Loucy (cell line): ENCODE measurements at regions not wholly inside any gene's neighbourhood (a gene's known extent, or its start where the extent isn't known, plus 50 kb on each side); places are given as distances from the start of the nearest gene placed in this dataset.

Experiments
- EZH2phosphoT487 ChIP-seq: fragments of 200-600 bp; IDR thresholded peaks from 2 replicates; pipeline ENCODE4 v1.6.1; 2018; ENCODE audit warnings: antibody characterized with exemption, mild to moderate bottlenecking, moderate library complexity, borderline replicate concordance
- TF ChIP-seq, protein P1 (sequence below): fragments of 200-600 bp; sonication (generic); conservative IDR thresholded peaks from 2 replicates; pipeline ENCODE4 v1.5.1; 2014; ENCODE audit warnings: mild to moderate bottlenecking, antibody characterized with exemption, low read length

- TF ChIP-seq, protein P1, sequence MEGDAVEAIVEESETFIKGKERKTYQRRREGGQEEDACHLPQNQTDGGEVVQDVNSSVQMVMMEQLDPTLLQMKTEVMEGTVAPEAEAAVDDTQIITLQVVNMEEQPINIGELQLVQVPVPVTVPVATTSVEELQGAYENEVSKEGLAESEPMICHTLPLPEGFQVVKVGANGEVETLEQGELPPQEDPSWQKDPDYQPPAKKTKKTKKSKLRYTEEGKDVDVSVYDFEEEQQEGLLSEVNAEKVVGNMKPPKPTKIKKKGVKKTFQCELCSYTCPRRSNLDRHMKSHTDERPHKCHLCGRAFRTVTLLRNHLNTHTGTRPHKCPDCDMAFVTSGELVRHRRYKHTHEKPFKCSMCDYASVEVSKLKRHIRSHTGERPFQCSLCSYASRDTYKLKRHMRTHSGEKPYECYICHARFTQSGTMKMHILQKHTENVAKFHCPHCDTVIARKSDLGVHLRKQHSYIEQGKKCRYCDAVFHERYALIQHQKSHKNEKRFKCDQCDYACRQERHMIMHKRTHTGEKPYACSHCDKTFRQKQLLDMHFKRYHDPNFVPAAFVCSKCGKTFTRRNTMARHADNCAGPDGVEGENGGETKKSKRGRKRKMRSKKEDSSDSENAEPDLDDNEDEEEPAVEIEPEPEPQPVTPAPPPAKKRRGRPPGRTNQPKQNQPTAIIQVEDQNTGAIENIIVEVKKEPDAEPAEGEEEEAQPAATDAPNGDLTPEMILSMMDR = no peak
- no peak for TF ChIP-seq EZH2phosphoT487
These were observed 638.1 kb downstream of the EFNA5 start for GRCh38 chr5:107032629-107033028.
